Fibroblast of villous mesenchyme (primary cell): ENCODE measurements at regions not wholly inside any gene's neighbourhood (a gene's known extent, or its start where the extent isn't known, plus 50 kb on each side); places are given as distances from the start of the nearest gene placed in this dataset.

ENCODE experiments used
- DNase-seq: peaks from one replicate; pipeline ENCODE4 v3.0.0-alpha.2; 2010; ENCODE audit warnings: low read depth
- H3K4me3 ChIP-seq: 2 replicates; pipeline ENCODE4 v1.5.1; 2011; ENCODE audit warnings: low read depth, mild to moderate bottlenecking, low read length
- CTCF ChIP-seq: IDR thresholded peaks from 2 replicates; pipeline ENCODE4 v1.5.1; 2012; ENCODE audit warnings: low read depth, mild to moderate bottlenecking, low read length; ENCODE audit not compliant: insufficient read depth

GRCh38 chr4:170399581-170400293 lies 310.0 kb upstream of the AADAT start:
- no peak overlapping the region for H3K4me3 ChIP-seq
- peak; percentile 20 for DNase-seq
- TF ChIP-seq CTCF: no peak

- no peak overlapping the region for H3K4me3 ChIP-seq
- no peak for TF ChIP-seq CTCF
Observed at GRCh38 chr4:170398218-170398617, 308.5 kb upstream of the AADAT start.

GRCh38 chr4:170395773-170396172 lies 306.0 kb upstream of the AADAT start:
- DNase-seq: no peak
- no peak for TF ChIP-seq CTCF
- H3K4me3 ChIP-seq: no peak overlapping the region

More at GRCh38 chr4:170398218-170398617, 308.5 kb upstream of the AADAT start:
- no peak for DNase-seq

GRCh38 chr4:170391066-170391740 lies 301.4 kb upstream of the AADAT start:
- DNase-seq: peak; percentile 22
- no peak overlapping the region for H3K4me3 ChIP-seq
- no peak for TF ChIP-seq CTCF

- TF ChIP-seq CTCF: no peak
- DNase-seq: no peak
- H3K4me3 ChIP-seq: no peak overlapping the region
Observed at GRCh38 chr4:170389411-170389810, 299.7 kb upstream of the AADAT start.

GRCh38 chr4:170388255-170388654 lies 298.5 kb upstream of the AADAT start:
- DNase-seq: no peak
- TF ChIP-seq CTCF: no peak
- no peak overlapping the region for H3K4me3 ChIP-seq
